ENCODE measurements at regions not wholly inside any gene's neighbourhood (a gene's known extent, or its start where the extent isn't known, plus 50 kb on each side); places are given as distances from the start of the nearest gene placed in this dataset.

DNA sequence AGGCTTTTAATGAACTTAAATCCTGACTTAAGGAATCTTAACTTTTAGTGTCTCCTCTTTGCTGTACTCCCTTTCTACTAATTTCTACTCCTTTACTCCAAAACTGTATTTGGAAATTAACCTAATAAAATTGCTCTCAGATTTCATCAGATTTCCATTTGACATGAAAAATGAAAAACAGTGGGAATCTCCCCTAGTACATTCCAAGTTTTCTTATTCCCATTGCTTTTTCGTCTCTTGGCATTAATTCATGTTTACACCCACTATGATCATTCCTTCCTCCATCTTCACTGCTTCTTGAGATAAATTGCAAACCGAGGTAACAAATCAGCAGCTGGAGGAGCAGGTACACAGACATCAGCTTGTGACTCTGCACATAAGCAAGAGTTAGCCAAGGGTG is 208.7 kb downstream of the VGLL3 start:
- no peak for ATAC-seq
- no peaks in the 10 kb centered on the region for H3K9me3 ChIP-seq
- intact Hi-C loops (cut with DNase I) = no loop called here

DNA sequence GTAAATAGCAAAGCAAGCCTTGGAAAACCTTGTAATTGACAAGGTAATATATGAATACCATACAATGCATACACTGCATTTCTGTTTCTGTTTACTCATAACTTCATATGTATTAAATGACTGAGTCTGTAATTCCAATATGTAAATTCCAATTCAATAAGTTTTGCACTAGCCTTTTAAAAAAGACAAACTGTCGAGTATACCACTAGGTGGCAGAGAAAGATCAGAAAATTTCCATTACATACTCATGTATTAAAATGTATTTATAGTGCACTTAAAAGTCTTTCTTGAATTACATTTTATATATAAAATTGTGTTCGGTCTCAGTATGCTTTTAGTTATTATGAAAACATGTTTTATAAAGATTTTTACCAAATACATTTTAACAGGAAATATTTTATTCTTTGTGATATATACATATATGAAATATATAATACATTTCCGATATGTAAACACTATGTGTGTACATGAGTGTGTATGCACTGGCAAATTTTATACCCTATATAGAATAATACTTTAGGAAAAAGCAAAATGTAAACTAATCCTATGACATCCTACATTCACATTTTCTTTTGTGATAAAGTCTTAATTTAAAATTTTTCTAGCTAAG is 216.8 kb downstream of the VGLL3 start:
- no peaks in the 10 kb centered on the region for H3K27me3 ChIP-seq (ENCODE audit: insufficient read depth in 3 of 3, low read length in 2 of 3)
- no peak for DNase-seq
- TF ChIP-seq, protein P1, sequence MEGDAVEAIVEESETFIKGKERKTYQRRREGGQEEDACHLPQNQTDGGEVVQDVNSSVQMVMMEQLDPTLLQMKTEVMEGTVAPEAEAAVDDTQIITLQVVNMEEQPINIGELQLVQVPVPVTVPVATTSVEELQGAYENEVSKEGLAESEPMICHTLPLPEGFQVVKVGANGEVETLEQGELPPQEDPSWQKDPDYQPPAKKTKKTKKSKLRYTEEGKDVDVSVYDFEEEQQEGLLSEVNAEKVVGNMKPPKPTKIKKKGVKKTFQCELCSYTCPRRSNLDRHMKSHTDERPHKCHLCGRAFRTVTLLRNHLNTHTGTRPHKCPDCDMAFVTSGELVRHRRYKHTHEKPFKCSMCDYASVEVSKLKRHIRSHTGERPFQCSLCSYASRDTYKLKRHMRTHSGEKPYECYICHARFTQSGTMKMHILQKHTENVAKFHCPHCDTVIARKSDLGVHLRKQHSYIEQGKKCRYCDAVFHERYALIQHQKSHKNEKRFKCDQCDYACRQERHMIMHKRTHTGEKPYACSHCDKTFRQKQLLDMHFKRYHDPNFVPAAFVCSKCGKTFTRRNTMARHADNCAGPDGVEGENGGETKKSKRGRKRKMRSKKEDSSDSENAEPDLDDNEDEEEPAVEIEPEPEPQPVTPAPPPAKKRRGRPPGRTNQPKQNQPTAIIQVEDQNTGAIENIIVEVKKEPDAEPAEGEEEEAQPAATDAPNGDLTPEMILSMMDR (IDR thresholded peaks at IDR 0.05) = peak; percentile 56
- H3K27ac ChIP-seq = no peak overlapping the region
- H3K36me3 ChIP-seq (ENCODE audit: insufficient read depth in 1 of 2, low read depth in 1 of 2) = no peaks in the 10 kb centered on the region
- no peaks in the 10 kb centered on the region for H3K9me3 ChIP-seq
- H3K4me3 ChIP-seq = no peak overlapping the region
- WGBS, 3 donors = 30 to 37% (median 33%) methylated on average over 3 of the region's 3 CpGs
- no peaks in the 10 kb centered on the region for H3K4me1 ChIP-seq
- intact Hi-C loops (cut with DNase I) = loop anchor here (5.0 kb wide), 2 partner anchors 308 to 393 kb away; no protein-coding TSS in a partner anchor
- no peak for ATAC-seq

More for the DNA sequence above, 208.7 kb downstream of the VGLL3 start:
- no peaks in the 10 kb centered on the region for H3K4me1 ChIP-seq
- DNase-seq = no peak
- H3K36me3 ChIP-seq (ENCODE audit: insufficient read depth in 1 of 2, low read depth in 1 of 2) = no peaks in the 10 kb centered on the region
- H3K27ac ChIP-seq = no peak overlapping the region
- H3K4me3 ChIP-seq = no peak overlapping the region
- TF ChIP-seq, protein P1 (IDR thresholded peaks at IDR 0.05) = no peak
- WGBS, 3 donors = 24 to 26% (median 25%) methylated on average over 2 of the region's 2 CpGs
- H3K27me3 ChIP-seq (ENCODE audit: insufficient read depth in 3 of 3, low read length in 2 of 3) = no peaks in the 10 kb centered on the region

DNA sequence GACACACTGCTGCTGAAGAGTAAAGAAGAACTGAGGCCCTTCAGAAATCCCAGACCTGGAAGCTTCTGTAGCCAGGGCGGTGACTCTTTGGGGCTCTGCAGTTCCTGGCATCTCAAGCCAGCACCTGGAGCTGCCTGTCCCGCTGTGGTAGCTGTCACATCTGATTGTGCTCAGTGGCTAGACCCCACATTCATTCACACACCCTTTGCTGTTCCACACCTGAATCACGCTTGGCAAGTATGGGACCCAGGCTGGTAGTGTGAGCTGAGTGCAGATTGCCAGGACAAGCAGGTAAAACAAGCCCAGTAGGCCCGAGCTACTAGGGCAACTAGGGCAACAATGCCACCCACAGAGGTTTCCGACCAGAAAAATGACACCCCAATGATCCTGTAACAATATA is 218.2 kb downstream of the VGLL3 start:
- Histone ChIP-seq H3K9me3 (no peaks in the 10 kb centered on the region), H3K27me3 (ENCODE audit: insufficient read depth in 3 of 3, low read length in 2 of 3) (no peaks in the 10 kb centered on the region), H3K27ac (no peak overlapping the region), H3K36me3 (ENCODE audit: insufficient read depth in 1 of 2, low read depth in 1 of 2) (no peaks in the 10 kb centered on the region), H3K4me1 (no peaks in the 10 kb centered on the region), H3K4me3 (no peak overlapping the region)
- TF ChIP-seq, protein P1 (IDR thresholded peaks at IDR 0.05) = no peak
- intact Hi-C loops (cut with DNase I) = loop anchor here (2.0 to 5.0 kb wide), 3 partner anchors 310 to 395 kb away; no protein-coding TSS in a partner anchor
- WGBS, 3 donors = 69 to 80% (median 74%) methylated on average over 5 of the region's 5 CpGs
- ATAC-seq (no peak), DNase-seq (no peak)

DNA sequence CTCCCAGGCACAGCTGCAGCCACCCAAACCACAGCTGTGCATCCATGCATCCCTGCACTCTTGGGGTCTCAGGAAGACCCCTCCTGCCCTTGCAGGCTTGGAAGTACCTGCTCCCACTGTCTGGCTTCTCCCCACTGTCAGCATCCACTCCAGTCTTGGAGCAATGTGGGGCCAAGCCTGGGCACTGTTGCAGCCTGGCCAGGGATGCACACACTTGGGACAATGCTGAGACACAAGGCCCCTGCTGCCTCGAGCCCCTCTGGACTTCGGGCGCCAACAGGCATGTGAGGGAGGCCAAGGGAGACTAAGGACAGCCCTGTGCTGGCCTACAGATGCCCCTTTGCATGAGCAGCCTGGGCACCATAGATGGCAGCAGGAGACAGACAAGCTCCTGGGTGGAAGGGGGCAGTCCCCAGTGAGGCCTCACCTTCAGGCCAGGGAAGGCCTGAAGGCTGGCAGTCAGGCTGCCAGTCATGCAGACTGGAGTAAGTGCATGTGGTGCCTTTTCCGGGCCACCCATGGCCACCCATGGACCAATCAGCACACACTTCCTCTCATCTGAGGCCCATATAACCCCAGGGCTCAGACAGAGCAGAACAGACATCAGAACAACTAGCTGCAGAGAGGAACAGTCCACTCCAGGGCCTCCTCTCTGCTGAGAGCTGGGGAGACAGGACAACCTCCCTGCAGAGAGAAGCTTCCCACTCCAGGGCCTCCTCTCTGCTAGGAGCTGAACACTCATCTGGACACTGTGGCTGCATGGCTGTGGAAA is 219.0 kb downstream of the VGLL3 start:
- intact Hi-C loops (cut with DNase I) = loop anchor here (2.0 to 5.0 kb wide), 3 partner anchors 310 to 395 kb away; no protein-coding TSS in a partner anchor
- no peak for ATAC-seq

More for the DNA sequence above, 219.0 kb downstream of the VGLL3 start:
- DNase-seq = no peak
- Histone ChIP-seq H3K27me3 (ENCODE audit: insufficient read depth in 3 of 3, low read length in 2 of 3) (no peaks in the 10 kb centered on the region), H3K27ac (no peak overlapping the region), H3K9me3 (no peaks in the 10 kb centered on the region), H3K36me3 (ENCODE audit: insufficient read depth in 1 of 2, low read depth in 1 of 2) (no peaks in the 10 kb centered on the region), H3K4me3 (no peak overlapping the region), H3K4me1 (no peaks in the 10 kb centered on the region)
- WGBS, 3 donors = 73 to 77% (median 75%) methylated on average over 4 of the region's 4 CpGs
- TF ChIP-seq, protein P1 (IDR thresholded peaks at IDR 0.05) = no peak

Data from psoas muscle (tissue), 7 donors.